DND-41 (cell line): ENCODE measurements at regions not wholly inside any gene's neighbourhood (a gene's known extent, or its start where the extent isn't known, plus 50 kb on each side); places are given as distances from the start of the nearest gene placed in this dataset.

Experiments used
- ATAC-seq: fragments of 200-7000 bp; cut with Tn5 transposase; 3 replicates; pipeline ENCODE4 v1.9.1; 2021; ENCODE audit warnings: low read depth; ENCODE audit not compliant: insufficient read depth
- DNase-seq: peaks from one replicate; pipeline ENCODE4 v3.0.0-alpha.2; 2020
- H2AFZ ChIP-seq: 2 replicates; pipeline ENCODE4 v1.6.0; 2012; ENCODE audit warnings: low read depth, low read length
- H3K27ac ChIP-seq: 2 replicates; pipeline ENCODE4 v1.5.1; 2012; ENCODE audit warnings: low read length, inconsistent platforms
- H3K27me3 ChIP-seq: fragments of 200-600 bp; sonication (generic); 2 replicates; pipeline ENCODE4 v1.6.0; 2012; ENCODE audit warnings: low read length, mild to moderate bottlenecking, inconsistent platforms; ENCODE audit not compliant: insufficient read depth, poor library complexity
- H3K36me3 ChIP-seq: 2 replicates; pipeline ENCODE4 v1.5.1; 2012; ENCODE audit warnings: low read length, inconsistent platforms; ENCODE audit not compliant: insufficient read depth
- H3K4me1 ChIP-seq: 2 replicates; pipeline ENCODE4 v1.5.1; 2012; ENCODE audit warnings: mild to moderate bottlenecking, low read length; ENCODE audit not compliant: insufficient read depth
- H3K4me2 ChIP-seq: 2 replicates; pipeline ENCODE4 v1.6.0; 2012; ENCODE audit warnings: mild to moderate bottlenecking, moderate library complexity, low read length, inconsistent platforms; ENCODE audit not compliant: insufficient read depth
- H3K4me3 ChIP-seq, 2 experiments: fragments of 200-600 bp in 1 of 2; shearing (Covaris generic) in 1 of 2; 2 replicates each; pipeline ENCODE4 v1.5.1; 2012 to 2016; ENCODE audit warnings: inconsistent platforms in 2 of 2, low read length in 2 of 2, mild to moderate bottlenecking in 2 of 2, low read depth in 1 of 2, moderate library complexity in 1 of 2
- H3K79me2 ChIP-seq: 2 replicates; pipeline ENCODE4 v1.6.0; 2012; ENCODE audit warnings: low read length, inconsistent platforms; ENCODE audit not compliant: insufficient read depth
- H3K9ac ChIP-seq: 2 replicates; pipeline ENCODE4 v1.6.0; 2012; ENCODE audit warnings: low read depth, mild to moderate bottlenecking, inconsistent platforms, low read length, moderate library complexity
- H3K9me3 ChIP-seq: 2 replicates; pipeline ENCODE4 v1.5.1; 2012; ENCODE audit warnings: low read length, moderate library complexity, mild to moderate bottlenecking, inconsistent platforms; ENCODE audit not compliant: insufficient read depth, severe bottlenecking
- H4K20me1 ChIP-seq: 2 replicates; pipeline ENCODE4 v1.6.0; 2012; ENCODE audit warnings: low read length; ENCODE audit not compliant: insufficient read depth
- CTCF ChIP-seq: IDR thresholded peaks from 2 replicates; pipeline ENCODE4 v1.5.1; 2012; ENCODE audit warnings: borderline replicate concordance, low read length, moderate library complexity, mild to moderate bottlenecking; ENCODE audit not compliant: poor library complexity, severe bottlenecking; ENCODE audit errors: extremely low read depth
- EZH2 ChIP-seq: IDR thresholded peaks from 3 replicates; pipeline ENCODE4 v1.6.1; 2012; ENCODE audit warnings: borderline replicate concordance, low read depth, mild to moderate bottlenecking, moderate library complexity, low read length, inconsistent platforms; ENCODE audit not compliant: severe bottlenecking

- no peak overlapping the region for H3K9ac ChIP-seq
- H3K27ac ChIP-seq, result no peak overlapping the region
- H3K4me2 ChIP-seq, result no peak overlapping the region
- H3K27me3 ChIP-seq, result no peaks in the 10 kb centered on the region
- no peaks in the 10 kb centered on the region for H3K79me2 ChIP-seq
- H4K20me1 ChIP-seq, result no peaks in the 10 kb centered on the region
- no peaks in the 10 kb centered on the region for H3K9me3 ChIP-seq
- H3K4me3 ChIP-seq, result no peak overlapping the region
- no peaks in the 10 kb centered on the region for H3K36me3 ChIP-seq
- H3K4me1 ChIP-seq, result 0 out of 2 replicates have a peak, but pooled peaks cover 3% of the 10 kb centered on the region
- no peak for ATAC-seq
- no peak for DNase-seq
- no peak for TF ChIP-seq CTCF
- TF ChIP-seq EZH2, result no peak
- H2AFZ ChIP-seq, result no peak overlapping the region
Observed at GRCh38 chr20:61170496-61171320, 81.4 kb upstream of the CDH4 start.

- TF ChIP-seq CTCF, result no peak
- TF ChIP-seq EZH2, result no peak
- H4K20me1 ChIP-seq, result no peaks in the 10 kb centered on the region
- DNase-seq (no peak), ATAC-seq (no peak)
- no peaks in the 10 kb centered on the region for H3K9me3 ChIP-seq
- no peak overlapping the region for H3K4me2 ChIP-seq
- H2AFZ ChIP-seq, result no peak overlapping the region
- 0 out of 2 replicates have a peak, but pooled peaks cover 3% of the 10 kb centered on the region for H3K4me1 ChIP-seq
- no peaks in the 10 kb centered on the region for H3K36me3 ChIP-seq
- H3K27me3 ChIP-seq, result peaks cover 10% of the 10 kb centered on the region
- no peak overlapping the region for H3K27ac ChIP-seq
- no peak overlapping the region for H3K9ac ChIP-seq
- H3K4me3 ChIP-seq, result no peak overlapping the region
- H3K79me2 ChIP-seq, result no peaks in the 10 kb centered on the region
Observed at GRCh38 chr20:61173267-61173666, 78.8 kb upstream of the CDH4 start.

GRCh38 chr20:61173961-61174725 is 77.9 kb upstream of the CDH4 start:
- H4K20me1 ChIP-seq, result no peaks in the 10 kb centered on the region
- DNase-seq, result no peak
- H3K79me2 ChIP-seq, result no peaks in the 10 kb centered on the region
- H3K4me1 ChIP-seq, result 0 out of 2 replicates have a peak, but pooled peaks cover 3% of the 10 kb centered on the region
- H3K9ac ChIP-seq, result no peak overlapping the region
- TF ChIP-seq CTCF (no peak), EZH2 (no peak)
- peaks cover 19% of the 10 kb centered on the region for H3K27me3 ChIP-seq
- no peak overlapping the region for H3K27ac ChIP-seq
- H3K4me3 ChIP-seq, result no peak overlapping the region
- H3K4me2 ChIP-seq, result no peak overlapping the region
- no peak for ATAC-seq
- H2AFZ ChIP-seq, result no peak overlapping the region
- no peaks in the 10 kb centered on the region for H3K9me3 ChIP-seq
- H3K36me3 ChIP-seq, result no peaks in the 10 kb centered on the region
